Stomach (tissue), 8 donors: ENCODE measurements at regions not wholly inside any gene's neighbourhood (a gene's known extent, or its start where the extent isn't known, plus 50 kb on each side); places are given as distances from the start of the nearest gene placed in this dataset.

Experiments
- DNase-seq, 2 donors: peaks; one replicate each; pipeline versions ENCODE4 v3.0.0 to v3.0.0-alpha.2; 2013 to 2019
- H3K27ac ChIP-seq, 5 donors: fragments of 200-600 bp in 4 of 5; sonication (generic) in 4 of 5; one replicate each; pipeline ENCODE4 v1.5.1; 2013 to 2019; ENCODE audit warnings: mild to moderate bottlenecking in 1 of 5, moderate library complexity in 1 of 5
- H3K27me3 ChIP-seq, 3 donors: fragments of 200-600 bp; sonication (generic); one replicate each; pipeline ENCODE4 v1.5.1; 2017 to 2019; ENCODE audit warnings: mixed run types in 1 of 3
- H3K36me3 ChIP-seq, 4 donors: fragments of 200-600 bp; sonication (generic); 1 replicate in 3 of 4; 2 replicates in 1 of 4; pipeline ENCODE4 v1.5.1; 2016 to 2019
- H3K4me1 ChIP-seq, 4 donors: fragments of 200-600 bp; sonication (generic); one replicate each; pipeline ENCODE4 v1.5.1; 2016 to 2019
- H3K4me3 ChIP-seq, 4 donors: fragments of 200-600 bp; sonication (generic) in 3 of 4; one replicate each; pipeline ENCODE4 v1.5.1; 2016 to 2019; ENCODE audit warnings: mild to moderate bottlenecking in 1 of 4
- H3K9me3 ChIP-seq, 4 donors: fragments of 200-600 bp; sonication (generic); one replicate each; pipeline ENCODE4 v1.5.1; 2016 to 2019
- CTCF ChIP-seq, 7 experiments: fragments of 450-650 bp in 4 of 7; fragments of 200-600 bp in 3 of 7; sonication (generic) in 3 of 7; IDR thresholded peaks; one replicate each; pipeline ENCODE4 v1.5.1; 2016 to 2019; ENCODE audit warnings: antibody characterized with exemption in 7 of 7, control low read depth in 2 of 7, mild to moderate bottlenecking in 1 of 7
- EP300 ChIP-seq: sonication (generic); formaldehyde crosslinking; IDR thresholded peaks from one replicate; pipeline ENCODE4 v1.6.1; 2017; ENCODE audit warnings: antibody characterized with exemption
- POLR2A ChIP-seq, 4 donors: fragments of 450-650 bp; IDR thresholded peaks; one replicate each; pipeline ENCODE4 v1.6.1; 2016; ENCODE audit warnings: antibody characterized with exemption in 4 of 4, control low read depth in 2 of 4, mild to moderate bottlenecking in 1 of 4, moderate library complexity in 1 of 4
- POLR2AphosphoS5 ChIP-seq, 3 donors: sonication (generic); formaldehyde crosslinking; IDR thresholded peaks; one replicate each; pipeline ENCODE4 v1.6.1; 2016; ENCODE audit warnings: antibody characterized with exemption in 3 of 3
- WGBS, 5 donors: extraction: QIAGEN DNeasy Blood & Tissue Kit in 3 of 5; methylation state at CpG; one replicate each; pipeline versions ENCODE4 v1.1.5 to v1.1.7; 2013 to 2018; 5-methylcytosine and 5-hydroxymethylcytosine counted together
- intact Hi-C: fragments of 100-400 bp; cut with DNase I; formaldehyde crosslinking; loops from one replicate; pipeline ENCODE4 v1.15.1; 2023; ENCODE audit warnings: low total_unique reads
- donor health status: healthy with polysubstance abuse.
- donor health status: Bipolar disorder and iron deficiency.
- donor health status: healthy.

GRCh38 chr6:90898763-90899162 is 311.9 kb upstream of the MAP3K7 start:
- TF ChIP-seq CTCF (IDR thresholded peaks at IDR 0.05) (no peak), POLR2AphosphoS5 (IDR thresholded peaks at IDR 0.05) (no peak), POLR2A (IDR thresholded peaks at IDR 0.05) (no peak), EP300 (no peak)
- no peak for DNase-seq
- Histone ChIP-seq H3K9me3 (no peaks in the 10 kb centered on the region), H3K36me3 (no peaks in the 10 kb centered on the region), H3K4me3 (no peak overlapping the region), H3K27me3 (no peaks in the 10 kb centered on the region), H3K27ac (no peak overlapping the region), H3K4me1 (no peaks in the 10 kb centered on the region)
- intact Hi-C loops, result no loop called here
- 82 to 95% (median 88%) methylated on average over 4 of the region's 4 CpGs for WGBS, 5 donors

- Histone ChIP-seq H3K4me3 (no peak overlapping the region), H3K9me3 (no peaks in the 10 kb centered on the region), H3K4me1 (no peaks in the 10 kb centered on the region), H3K36me3 (no peaks in the 10 kb centered on the region), H3K27me3 (no peaks in the 10 kb centered on the region), H3K27ac (no peak overlapping the region)
- intact Hi-C loops, result no loop called here
- TF ChIP-seq POLR2A (IDR thresholded peaks at IDR 0.05) (no peak), POLR2AphosphoS5 (IDR thresholded peaks at IDR 0.05) (no peak), EP300 (no peak), CTCF (IDR thresholded peaks at IDR 0.05) (no peak)
- DNase-seq, result peak in 1 of 2 donors; percentile 17
- 56 to 67% (median 63%) methylated on average over 3 of the region's 3 CpGs for WGBS, 5 donors
Measured at GRCh38 chr6:90896075-90896547, 309.2 kb upstream of the MAP3K7 start.

- Histone ChIP-seq H3K4me3 (no peak overlapping the region), H3K27me3 (no peaks in the 10 kb centered on the region), H3K27ac (no peak overlapping the region), H3K9me3 (no peaks in the 10 kb centered on the region), H3K36me3 (no peaks in the 10 kb centered on the region), H3K4me1 (no peaks in the 10 kb centered on the region)
- 58 to 76% (median 70%) methylated on average over 9 of the region's 9 CpGs for WGBS, 5 donors
- no peak for TF ChIP-seq POLR2AphosphoS5 (IDR thresholded peaks at IDR 0.05)
- DNase-seq, result no peak
- intact Hi-C loops, result no loop called here
Measured at GRCh38 chr6:90895299-90896074, 308.6 kb upstream of the MAP3K7 start.

GRCh38 chr6:90894285-90895130 is 307.6 kb upstream of the MAP3K7 start:
- H3K27ac ChIP-seq, result no peak overlapping the region
- H3K36me3 ChIP-seq, result no peaks in the 10 kb centered on the region
- H3K9me3 ChIP-seq, result no peaks in the 10 kb centered on the region
- DNase-seq, result no peak
- intact Hi-C loops, result no loop called here
- H3K4me1 ChIP-seq, result no peaks in the 10 kb centered on the region
- 45 to 69% (median 59%) methylated on average over 9 of the region's 9 CpGs for WGBS, 5 donors
- no peak overlapping the region for H3K4me3 ChIP-seq
- TF ChIP-seq POLR2AphosphoS5 (IDR thresholded peaks at IDR 0.05), result no peak
- H3K27me3 ChIP-seq, result no peaks in the 10 kb centered on the region

- no peaks in the 10 kb centered on the region for H3K9me3 ChIP-seq
- TF ChIP-seq POLR2A (IDR thresholded peaks at IDR 0.05), result no peak
- no peak for TF ChIP-seq CTCF (IDR thresholded peaks at IDR 0.05)
- no peak for TF ChIP-seq POLR2AphosphoS5 (IDR thresholded peaks at IDR 0.05)
- TF ChIP-seq EP300, result no peak
- no peak overlapping the region for H3K27ac ChIP-seq
- intact Hi-C loops, result no loop called here
- 51 to 65% (median 59%) methylated on average over 4 of the region's 4 CpGs for WGBS, 5 donors
- H3K4me3 ChIP-seq, result no peak overlapping the region
- no peaks in the 10 kb centered on the region for H3K27me3 ChIP-seq
- no peak for DNase-seq
- H3K4me1 ChIP-seq, result no peaks in the 10 kb centered on the region
- H3K36me3 ChIP-seq, result no peaks in the 10 kb centered on the region
Measured at GRCh38 chr6:90893400-90893799, 306.5 kb upstream of the MAP3K7 start.
